ENCODE measurements at regions not wholly inside any gene's neighbourhood (a gene's known extent, or its start where the extent isn't known, plus 50 kb on each side); places are given as distances from the start of the nearest gene placed in this dataset.
"Not testable (repeated sequence)": the region's sequence is repeated elsewhere in the genome, so short reads cannot be mapped to it uniquely, and the experiment has no call there.

GRCh38 chr4:32909736-32910135 lies 2189.6 kb downstream of the PCDH7 start:
- no peak for DNase-seq (ENCODE audit: extremely low read depth in 1 of 11, low read depth in 9 of 11, low spot score in 4 of 11)

GRCh38 chr4:32917586-32917985 lies 2197.4 kb downstream of the PCDH7 start:
- no peak for DNase-seq (ENCODE audit: extremely low read depth in 1 of 11, low read depth in 9 of 11, low spot score in 4 of 11)

- DNase-seq (ENCODE audit: extremely low read depth in 1 of 11, low read depth in 9 of 11, low spot score in 4 of 11): no peak
These were observed 2209.9 kb downstream of the PCDH7 start for GRCh38 chr4:32929796-32930699.

GRCh38 chr4:32930700-32931099 lies 2210.5 kb downstream of the PCDH7 start:
- DNase-seq (ENCODE audit: extremely low read depth in 1 of 11, low read depth in 9 of 11, low spot score in 4 of 11): no peak

GRCh38 chr4:32931475-32931874 lies 2211.3 kb downstream of the PCDH7 start:
- DNase-seq (ENCODE audit: extremely low read depth in 1 of 11, low read depth in 9 of 11, low spot score in 4 of 11): no peak

GRCh38 chr4:32932156-32932555 lies 2212.0 kb downstream of the PCDH7 start:
- no peak for DNase-seq (ENCODE audit: extremely low read depth in 1 of 11, low read depth in 9 of 11, low spot score in 4 of 11)

GRCh38 chr4:32939222-32939621 lies 2219.1 kb downstream of the PCDH7 start:
- DNase-seq (ENCODE audit: extremely low read depth in 1 of 11, low read depth in 9 of 11, low spot score in 4 of 11): not testable (repeated sequence)

GRCh38 chr4:32950866-32951265 lies 2230.7 kb downstream of the PCDH7 start:
- no peak for DNase-seq (ENCODE audit: extremely low read depth in 1 of 11, low read depth in 9 of 11, low spot score in 4 of 11)

GRCh38 chr4:32958586-32958985 lies 2238.4 kb downstream of the PCDH7 start:
- no peak for DNase-seq (ENCODE audit: extremely low read depth in 1 of 11, low read depth in 9 of 11, low spot score in 4 of 11)

GRCh38 chr4:32962100-32962499 lies 2241.9 kb downstream of the PCDH7 start:
- DNase-seq (ENCODE audit: extremely low read depth in 1 of 11, low read depth in 9 of 11, low spot score in 4 of 11): no peak

- no peak for DNase-seq (ENCODE audit: extremely low read depth in 1 of 11, low read depth in 9 of 11, low spot score in 4 of 11)
These were observed 2265.1 kb downstream of the PCDH7 start for GRCh38 chr4:32985256-32985655.

- DNase-seq (ENCODE audit: extremely low read depth in 1 of 11, low read depth in 9 of 11, low spot score in 4 of 11): no peak
These were observed 2266.1 kb downstream of the PCDH7 start for GRCh38 chr4:32986236-32986635.

GRCh38 chr4:32987111-32987510 lies 2266.9 kb downstream of the PCDH7 start:
- no peak for DNase-seq (ENCODE audit: extremely low read depth in 1 of 11, low read depth in 9 of 11, low spot score in 4 of 11)

GRCh38 chr4:32988165-32988811 lies 2268.1 kb downstream of the PCDH7 start:
- DNase-seq (ENCODE audit: extremely low read depth in 1 of 11, low read depth in 9 of 11, low spot score in 4 of 11): no peak

- no peak for DNase-seq (ENCODE audit: extremely low read depth in 1 of 11, low read depth in 9 of 11, low spot score in 4 of 11)
These were observed 2271.5 kb downstream of the PCDH7 start for GRCh38 chr4:32991663-32992062.

- DNase-seq (ENCODE audit: extremely low read depth in 1 of 11, low read depth in 9 of 11, low spot score in 4 of 11): no peak
These were observed 2275.1 kb downstream of the PCDH7 start for GRCh38 chr4:32994981-32995881.

- no peak for DNase-seq (ENCODE audit: extremely low read depth in 1 of 11, low read depth in 9 of 11, low spot score in 4 of 11)
These were observed 2293.1 kb downstream of the PCDH7 start for GRCh38 chr4:33013282-33013681.

- no peak for DNase-seq (ENCODE audit: extremely low read depth in 1 of 11, low read depth in 9 of 11, low spot score in 4 of 11)
These were observed 2305.1 kb downstream of the PCDH7 start for GRCh38 chr4:33025236-33025635.

- DNase-seq (ENCODE audit: extremely low read depth in 1 of 11, low read depth in 9 of 11, low spot score in 4 of 11): no peak
These were observed 2309.8 kb downstream of the PCDH7 start for GRCh38 chr4:33029976-33030375.

- DNase-seq (ENCODE audit: extremely low read depth in 1 of 11, low read depth in 9 of 11, low spot score in 4 of 11): no peak
These were observed 2311.2 kb downstream of the PCDH7 start for GRCh38 chr4:33031328-33031727.
